WTC11 (cell line): ENCODE measurements at regions not wholly inside any gene's neighbourhood (a gene's known extent, or its start where the extent isn't known, plus 50 kb on each side); places are given as distances from the start of the nearest gene placed in this dataset.

Source experiments
- AFF4 ChIP-seq: sonication (generic); formaldehyde crosslinking; IDR thresholded peaks from 2 replicates; pipeline ENCODE4 v1.8.1; 2023; ENCODE audit warnings: mild to moderate bottlenecking, missing genetic modification reagents, borderline replicate concordance
- ATF3 ChIP-seq: sonication (generic); formaldehyde crosslinking; conservative IDR thresholded peaks from 2 replicates; pipeline ENCODE4 v1.8.1; 2022; ENCODE audit warnings: mild to moderate bottlenecking, missing genetic modification reagents
- CTCF ChIP-seq: fragments of 200-600 bp; IDR thresholded peaks from 2 replicates; pipeline ENCODE4 v1.8.0; 2022; ENCODE audit warnings: antibody characterized with exemption
- E2F5 ChIP-seq: sonication (generic); formaldehyde crosslinking; IDR thresholded peaks from 2 replicates; pipeline ENCODE4 v1.8.1; 2022; ENCODE audit warnings: mild to moderate bottlenecking, moderate library complexity, missing genetic modification reagents
- ESRRA ChIP-seq: sonication (generic); formaldehyde crosslinking; IDR thresholded peaks from 2 replicates; pipeline ENCODE4 v1.8.1; 2022; ENCODE audit warnings: mild to moderate bottlenecking, missing genetic modification reagents, borderline replicate concordance
- HMGXB4 ChIP-seq: sonication (generic); formaldehyde crosslinking; IDR thresholded peaks from 2 replicates; pipeline ENCODE4 v1.8.1; 2023; ENCODE audit warnings: mild to moderate bottlenecking, moderate library complexity, missing genetic modification reagents
- JUN ChIP-seq: sonication (generic); formaldehyde crosslinking; IDR thresholded peaks from 2 replicates; pipeline ENCODE4 v1.8.0; 2023; ENCODE audit warnings: mild to moderate bottlenecking, missing genetic modification reagents
- MXD4 ChIP-seq: fragments of 250-450 bp; sonication (Bioruptor Pico); IDR thresholded peaks from 2 replicates; pipeline ENCODE4 v1.8.0; 2021; ENCODE audit warnings: mild to moderate bottlenecking, moderate library complexity, borderline replicate concordance
- PRDM15 ChIP-seq: sonication (generic); formaldehyde crosslinking; IDR thresholded peaks from 2 replicates; pipeline ENCODE4 v1.8.0; 2022; ENCODE audit warnings: missing genetic modification reagents
- TP53 ChIP-seq: sonication (generic); formaldehyde crosslinking; IDR thresholded peaks from 2 replicates; pipeline ENCODE4 v1.8.1; 2023; ENCODE audit warnings: mild to moderate bottlenecking, missing genetic modification reagents
- USF2 ChIP-seq: sonication (generic); formaldehyde crosslinking; IDR thresholded peaks from 2 replicates; pipeline ENCODE4 v1.8.1; 2023; ENCODE audit warnings: mild to moderate bottlenecking, missing genetic modification reagents, moderate library complexity
- ZNF138 ChIP-seq: sonication (generic); formaldehyde crosslinking; conservative IDR thresholded peaks from 2 replicates; pipeline ENCODE4 v1.8.1; 2022; ENCODE audit warnings: mild to moderate bottlenecking, moderate library complexity, missing genetic modification reagents
- ZNF512 ChIP-seq: sonication (generic); formaldehyde crosslinking; IDR thresholded peaks from 2 replicates; pipeline ENCODE4 v1.8.1; 2022; ENCODE audit warnings: missing genetic modification reagents, borderline replicate concordance

- TF ChIP-seq CTCF, result no peak
- TF ChIP-seq ZNF138 (CRISPR knock-in tag), result no peak
- no peak for TF ChIP-seq ATF3 (CRISPR knock-in tag)
- no peak for TF ChIP-seq ZNF512 (CRISPR knock-in tag)
- TF ChIP-seq E2F5 (CRISPR knock-in tag), result no peak
- TF ChIP-seq ESRRA (CRISPR knock-in tag), result no peak
- TF ChIP-seq USF2 (CRISPR knock-in tag), result no peak
- no peak for TF ChIP-seq TP53 (CRISPR knock-in tag)
- no peak for TF ChIP-seq JUN (CRISPR knock-in tag)
- no peak for TF ChIP-seq MXD4 (CRISPR knock-in tag)
- no peak for TF ChIP-seq PRDM15 (CRISPR knock-in tag)
- no peak for TF ChIP-seq HMGXB4 (CRISPR knock-in tag)
- TF ChIP-seq AFF4 (CRISPR knock-in tag), result no peak
Observed at GRCh38 chr11:115817844-115818468, 313.7 kb upstream of the CADM1 start.
